Suppressor macrophage (primary cell): ENCODE measurements at regions not wholly inside any gene's neighbourhood (a gene's known extent, or its start where the extent isn't known, plus 50 kb on each side); places are given as distances from the start of the nearest gene placed in this dataset.
"Not testable (repeated sequence)": the region's sequence is repeated elsewhere in the genome, so short reads cannot be mapped to it uniquely, and the experiment has no call there.

Experiments used
- DNase-seq, 4 experiments: peaks; one replicate each; pipeline ENCODE4 v3.0.0-alpha.2; 2020 to 2022

GRCh38 chr14:101634850-101635748, 73.8 kb downstream of the DIO3 start:
- DNase-seq, result no peak

GRCh38 chr14:101635749-101636560, 74.7 kb downstream of the DIO3 start:
- peak; percentile 13 to 62 (median 48) for DNase-seq

GRCh38 chr14:101639241-101639833, 78.0 kb downstream of the DIO3 start:
- DNase-seq, result no peak

- no peak for DNase-seq
Observed at GRCh38 chr14:101643651-101644050, 82.4 kb downstream of the DIO3 start.

DNA sequence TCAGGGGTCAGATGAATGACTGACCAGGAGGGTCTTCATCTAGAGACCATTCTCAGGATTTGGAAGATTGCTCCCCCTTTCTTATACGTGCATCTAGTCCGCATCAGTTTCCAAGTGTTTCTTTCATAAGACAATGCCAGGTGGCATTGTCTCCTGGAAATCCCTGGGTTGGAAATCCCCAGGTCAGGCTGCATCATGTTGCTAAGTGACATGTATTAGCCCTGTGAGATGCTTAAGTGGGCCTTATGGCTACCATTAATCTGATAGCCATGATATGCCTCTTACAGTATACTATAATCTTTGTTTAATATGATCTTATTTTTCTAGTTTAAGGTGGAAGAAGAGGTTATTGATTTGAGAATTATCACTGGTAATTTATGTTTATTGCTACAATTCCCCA, 92.8 kb downstream of the DIO3 start:
- no peak for DNase-seq

DNA sequence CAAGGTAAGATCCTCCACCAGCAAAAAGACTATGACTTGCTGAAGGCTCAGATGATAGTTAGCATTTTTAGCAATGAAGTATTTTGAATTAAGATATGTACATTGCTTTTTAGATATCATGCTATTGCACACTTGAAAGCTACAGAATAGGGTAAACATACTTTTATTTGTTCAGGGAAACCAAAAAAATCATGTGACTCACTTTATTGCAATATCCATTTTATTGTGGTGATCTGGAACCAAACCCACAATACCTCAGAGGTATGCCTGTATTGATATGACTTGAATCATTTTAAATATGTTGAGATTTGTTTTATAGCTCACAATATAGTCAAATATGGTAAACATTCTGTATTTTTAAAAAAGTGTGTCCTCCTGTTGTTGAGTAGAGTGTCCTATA, 96.1 kb downstream of the DIO3 start:
- no peak for DNase-seq

DNA sequence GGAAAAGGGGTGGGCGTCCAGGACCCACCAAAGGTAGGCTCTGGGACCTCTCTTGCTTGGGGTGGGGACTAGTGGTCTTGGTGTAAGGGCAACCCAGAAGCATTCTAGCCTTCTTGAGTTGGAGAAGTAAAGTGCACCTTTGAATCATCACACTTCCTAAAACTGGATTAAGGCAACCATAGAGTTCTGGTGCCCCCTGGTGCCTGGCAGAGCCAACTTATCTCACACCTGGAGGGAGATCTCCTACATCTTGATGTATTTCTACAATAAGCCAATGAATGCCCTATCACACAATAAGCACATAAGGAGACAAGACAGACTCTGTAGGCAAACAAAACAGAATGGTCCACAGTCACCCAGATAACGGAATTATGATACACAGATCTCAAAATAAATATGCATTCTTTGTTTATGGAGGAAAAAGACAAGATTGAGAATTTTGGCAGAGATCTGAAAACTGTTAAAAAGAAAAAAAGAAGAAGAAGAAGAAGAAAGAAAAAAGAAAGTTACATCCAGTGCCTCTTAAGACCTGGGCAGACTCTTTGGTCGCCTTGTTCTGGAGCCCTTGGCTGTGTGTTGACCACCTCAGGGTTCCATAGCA, 95.9 kb upstream of the PPP2R5C start:
- DNase-seq, result peak; percentile 48 to 69 (median 60)

DNA sequence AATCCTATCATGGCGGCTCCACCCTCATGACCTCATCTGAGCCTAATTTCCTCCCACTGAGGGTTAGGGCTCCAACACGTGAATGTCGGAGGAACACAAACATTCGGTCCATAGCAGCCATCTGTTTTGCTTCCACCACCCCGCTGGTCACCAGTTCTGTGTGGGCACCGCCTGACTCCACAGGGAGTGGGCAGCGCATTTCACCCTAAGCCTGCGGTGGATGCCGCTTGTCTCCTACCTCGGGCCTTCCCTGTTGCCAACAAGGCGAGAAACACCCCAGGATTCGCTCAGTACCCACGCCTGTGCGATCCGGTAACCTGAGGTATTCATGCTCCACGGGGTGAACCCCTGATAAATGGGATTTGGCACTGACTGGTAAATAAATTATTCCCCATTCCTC, 95.2 kb upstream of the PPP2R5C start:
- DNase-seq, result no peak

GRCh38 chr14:101669629-101670028, 91.9 kb upstream of the PPP2R5C start:
- no peak for DNase-seq

GRCh38 chr14:101673873-101674272, 87.6 kb upstream of the PPP2R5C start:
- DNase-seq, result no peak

GRCh38 chr14:101675835-101676234, 85.7 kb upstream of the PPP2R5C start:
- DNase-seq, result not testable (repeated sequence)

- not testable (repeated sequence) for DNase-seq
Observed at GRCh38 chr14:101677912-101678327, 83.6 kb upstream of the PPP2R5C start.

DNA sequence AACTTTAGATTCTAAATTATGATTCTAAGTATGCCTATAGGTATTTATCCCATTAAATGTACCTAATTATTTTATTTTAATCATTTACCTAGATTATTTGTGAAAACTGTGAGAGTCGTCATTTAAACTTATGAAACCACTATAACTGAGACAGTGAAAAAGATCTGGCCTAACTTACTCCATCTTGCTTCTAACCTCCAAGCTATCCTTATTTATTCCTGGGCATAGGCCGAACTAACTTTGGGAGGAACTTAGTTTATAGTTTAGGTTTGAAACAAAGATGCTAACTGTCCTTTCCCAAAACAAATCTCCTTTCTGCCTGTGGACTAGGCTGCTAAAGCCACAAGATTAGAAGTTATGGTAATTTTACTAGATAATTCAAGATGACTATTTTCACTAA, 79.7 kb upstream of the PPP2R5C start:
- DNase-seq, result no peak

- DNase-seq, result no peak
Observed at GRCh38 chr14:101683365-101683764, 78.1 kb upstream of the PPP2R5C start.

DNA sequence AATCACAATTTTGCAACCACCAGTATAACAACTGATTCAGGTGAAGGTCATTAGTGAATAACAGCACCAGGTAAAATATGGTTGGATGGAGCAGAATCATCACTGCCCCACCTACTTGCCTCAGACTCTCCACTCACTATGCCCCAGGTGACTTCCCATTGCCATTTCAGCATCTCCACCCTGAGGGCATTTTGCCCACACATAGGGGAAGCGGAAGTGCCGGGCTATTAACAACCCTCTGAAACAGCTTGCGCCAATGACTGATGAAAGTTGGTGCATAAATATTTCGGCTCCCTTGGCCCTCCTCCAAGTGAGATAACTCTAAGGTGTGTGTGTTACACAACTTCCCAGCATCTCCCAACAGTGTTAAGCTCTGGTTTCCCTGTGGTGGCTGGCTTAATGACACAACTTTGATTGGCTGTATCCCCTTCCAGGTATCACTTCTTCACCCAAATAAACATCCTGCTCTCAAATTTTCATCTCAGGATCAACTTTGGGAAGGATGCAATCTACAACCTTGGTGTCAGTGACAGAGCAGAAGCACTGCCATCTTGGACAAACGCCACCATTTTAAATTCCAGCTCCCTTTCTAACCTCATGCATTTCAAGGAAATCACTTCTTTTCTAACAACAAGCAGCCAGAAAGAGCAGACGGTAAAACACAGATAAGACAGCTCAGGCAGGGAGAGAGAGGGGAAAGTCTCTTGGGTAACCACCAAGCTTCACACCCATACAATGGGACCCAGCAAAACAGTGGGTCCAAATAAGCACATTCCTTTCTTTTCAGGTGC, 73.6 kb upstream of the PPP2R5C start:
- peak in 1 of 4 experiments; percentile 2 for DNase-seq

DNA sequence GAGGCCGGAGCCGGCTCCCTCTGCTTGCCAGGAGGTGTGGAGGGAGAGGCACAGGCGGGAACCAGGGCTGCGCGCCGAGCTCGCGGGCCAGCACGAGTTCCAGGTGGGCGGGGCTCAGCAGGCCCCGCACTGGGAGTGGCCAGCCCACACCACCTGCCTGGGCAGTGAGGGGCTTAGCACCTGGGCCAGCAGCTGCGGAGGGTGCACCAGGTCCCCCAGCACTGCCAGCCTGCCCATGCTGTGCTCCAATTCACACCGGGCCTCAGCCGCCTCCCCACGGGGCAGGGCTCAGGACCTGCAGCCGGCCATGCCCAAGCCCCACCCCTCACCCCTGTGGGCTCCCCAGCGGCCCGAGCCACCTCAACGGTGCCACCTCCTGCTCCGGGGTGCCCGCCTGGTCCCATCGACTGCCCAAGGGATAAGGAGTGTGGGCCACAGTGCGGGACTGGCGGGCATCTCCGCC, 72.4 kb upstream of the PPP2R5C start:
- no peak for DNase-seq

GRCh38 chr14:101689966-101690365, 71.5 kb upstream of the PPP2R5C start:
- DNase-seq, result not testable (repeated sequence)

DNA sequence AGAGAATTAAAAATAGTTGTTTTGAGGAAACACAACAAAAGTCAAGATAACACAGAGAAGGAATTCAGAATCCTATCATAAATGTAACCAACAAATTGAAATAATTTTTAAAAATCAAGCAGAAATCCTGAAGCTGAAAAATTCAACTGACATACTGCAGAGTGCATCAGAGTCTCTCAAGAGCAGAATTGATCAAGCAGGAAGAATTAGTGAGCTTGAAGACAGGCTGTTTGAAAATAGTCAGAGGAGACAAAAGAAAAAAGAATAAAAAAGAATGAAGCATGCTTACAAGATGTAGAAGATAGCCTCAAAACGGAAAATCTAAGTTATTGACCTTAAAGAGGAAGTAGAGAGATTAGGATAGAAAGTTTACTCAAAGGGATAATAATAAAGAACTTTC, 65.8 kb upstream of the PPP2R5C start:
- no peak for DNase-seq

- no peak for DNase-seq
Observed at GRCh38 chr14:101704140-101704539, 57.4 kb upstream of the PPP2R5C start.

DNA sequence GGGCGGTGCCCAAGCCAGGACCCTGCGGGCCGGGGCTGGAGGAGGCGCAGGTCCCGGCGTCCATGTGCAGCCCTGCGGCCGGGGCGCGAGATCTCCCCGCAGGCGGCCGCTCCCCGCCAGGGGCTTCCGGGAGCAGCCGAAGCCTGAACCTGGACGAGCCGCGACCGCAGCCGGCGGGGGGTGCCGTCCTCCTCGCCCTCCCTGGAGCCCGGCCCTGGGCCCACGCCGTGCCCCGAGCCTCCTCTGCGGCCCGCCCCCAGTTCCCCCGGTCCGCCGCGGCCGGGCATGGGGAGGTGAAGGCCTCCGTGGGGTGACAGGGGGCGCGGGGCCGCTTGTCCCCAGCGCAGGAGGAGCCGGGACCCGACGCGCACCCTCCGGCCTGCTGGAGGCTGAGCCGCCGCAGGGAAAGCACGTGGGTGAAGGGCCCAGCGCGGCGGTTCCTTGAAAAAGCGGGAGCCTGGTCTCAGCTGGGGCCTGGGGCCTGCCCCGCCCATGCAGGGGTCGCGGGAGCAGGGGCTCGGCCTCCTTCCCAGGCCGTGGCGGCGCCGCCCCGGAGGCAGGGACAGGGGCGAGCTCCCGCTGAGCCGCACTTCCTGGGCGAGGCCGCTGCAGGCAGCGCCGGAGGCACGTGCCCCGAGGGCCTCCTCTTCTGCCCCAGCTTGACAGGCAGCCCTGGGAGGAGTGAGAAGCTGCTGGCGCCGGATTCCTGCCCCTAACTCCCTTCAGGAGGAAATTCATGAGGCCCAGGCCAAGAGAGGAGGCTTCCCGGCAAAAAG, 55.6 kb upstream of the PPP2R5C start:
- DNase-seq, result peak; percentile 64 to 88 (median 80)

DNA sequence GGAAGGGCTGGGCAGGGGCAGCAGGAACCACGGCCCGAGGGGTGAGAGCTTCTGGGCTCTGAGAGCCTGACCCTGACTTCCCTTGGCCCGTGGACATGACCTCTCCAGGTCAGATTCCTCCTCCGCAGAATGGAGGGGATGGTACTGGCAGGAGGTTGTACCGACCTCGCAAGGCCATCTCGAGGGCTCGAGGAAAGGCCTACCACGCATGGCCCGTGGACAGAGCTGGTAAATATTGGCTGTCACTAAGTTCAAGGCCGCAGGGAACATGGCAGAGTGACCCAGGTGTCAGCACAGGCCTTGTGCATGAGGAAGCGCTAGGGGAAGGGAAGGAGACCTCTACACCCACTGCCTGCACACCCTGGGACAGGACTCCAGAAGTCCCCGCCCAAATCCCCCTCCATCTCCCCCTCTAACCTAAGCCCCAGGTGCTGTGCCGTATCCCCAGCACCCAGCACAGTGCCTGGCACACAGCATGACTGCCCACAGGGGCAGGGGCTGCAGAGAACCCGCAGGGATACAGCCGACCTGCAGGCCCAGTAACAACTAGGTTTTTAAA, 54.9 kb upstream of the PPP2R5C start:
- no peak for DNase-seq
